ENCODE measurements at regions not wholly inside any gene's neighbourhood (a gene's known extent, or its start where the extent isn't known, plus 50 kb on each side); places are given as distances from the start of the nearest gene placed in this dataset.

GRCh38 chr15:96565266-96565665 lies 234.8 kb downstream of the NR2F2 start (continued):
- TF ChIP-seq ELF1 (tag; IDR thresholded peaks at IDR 0.05) (no peak), SMAD1 (IDR thresholded peaks at IDR 0.05; ENCODE audit: low read depth, low read length, partially characterized antibody) (no peak), CHCHD3 (CRISPR knock-in tag; IDR thresholded peaks at IDR 0.05) (no peak)
- TF ChIP-seq, protein P1, sequence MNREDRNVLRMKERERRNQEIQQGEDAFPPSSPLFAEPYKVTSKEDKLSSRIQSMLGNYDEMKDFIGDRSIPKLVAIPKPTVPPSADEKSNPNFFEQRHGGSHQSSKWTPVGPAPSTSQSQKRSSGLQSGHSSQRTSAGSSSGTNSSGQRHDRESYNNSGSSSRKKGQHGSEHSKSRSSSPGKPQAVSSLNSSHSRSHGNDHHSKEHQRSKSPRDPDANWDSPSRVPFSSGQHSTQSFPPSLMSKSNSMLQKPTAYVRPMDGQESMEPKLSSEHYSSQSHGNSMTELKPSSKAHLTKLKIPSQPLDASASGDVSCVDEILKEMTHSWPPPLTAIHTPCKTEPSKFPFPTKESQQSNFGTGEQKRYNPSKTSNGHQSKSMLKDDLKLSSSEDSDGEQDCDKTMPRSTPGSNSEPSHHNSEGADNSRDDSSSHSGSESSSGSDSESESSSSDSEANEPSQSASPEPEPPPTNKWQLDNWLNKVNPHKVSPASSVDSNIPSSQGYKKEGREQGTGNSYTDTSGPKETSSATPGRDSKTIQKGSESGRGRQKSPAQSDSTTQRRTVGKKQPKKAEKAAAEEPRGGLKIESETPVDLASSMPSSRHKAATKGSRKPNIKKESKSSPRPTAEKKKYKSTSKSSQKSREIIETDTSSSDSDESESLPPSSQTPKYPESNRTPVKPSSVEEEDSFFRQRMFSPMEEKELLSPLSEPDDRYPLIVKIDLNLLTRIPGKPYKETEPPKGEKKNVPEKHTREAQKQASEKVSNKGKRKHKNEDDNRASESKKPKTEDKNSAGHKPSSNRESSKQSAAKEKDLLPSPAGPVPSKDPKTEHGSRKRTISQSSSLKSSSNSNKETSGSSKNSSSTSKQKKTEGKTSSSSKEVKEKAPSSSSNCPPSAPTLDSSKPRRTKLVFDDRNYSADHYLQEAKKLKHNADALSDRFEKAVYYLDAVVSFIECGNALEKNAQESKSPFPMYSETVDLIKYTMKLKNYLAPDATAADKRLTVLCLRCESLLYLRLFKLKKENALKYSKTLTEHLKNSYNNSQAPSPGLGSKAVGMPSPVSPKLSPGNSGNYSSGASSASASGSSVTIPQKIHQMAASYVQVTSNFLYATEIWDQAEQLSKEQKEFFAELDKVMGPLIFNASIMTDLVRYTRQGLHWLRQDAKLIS (CRISPR knock-in tag; IDR thresholded peaks at IDR 0.05) = no peak

- Histone ChIP-seq H3K9me3 (replicated peaks; ENCODE audit: control insufficient read depth, insufficient read depth, low read depth, low read length) (no peaks in the 10 kb centered on the region), H3K27ac (ENCODE audit: extremely low read depth, low read depth, low read length) (no peak overlapping the region), H3K79me2 (ENCODE audit: control insufficient read depth, insufficient read depth, low read length) (no peaks in the 10 kb centered on the region), H2AFZ (ENCODE audit: low read depth, low read length) (no peak overlapping the region), H3K27me3 (ENCODE audit: control insufficient read depth in 2 of 2, insufficient read depth in 2 of 2, low read length in 2 of 2) (peaks cover 0 to 8% of the 10 kb centered on the region in 2 experiments; a peak in 3 of 5 replicates), H3K9me1 (ENCODE audit: control insufficient read depth, insufficient read depth, low read length) (no peaks in the 10 kb centered on the region), H3K4me1 (replicated peaks in 1 of 2; ENCODE audit: control insufficient read depth in 2 of 2, insufficient read depth in 2 of 2, low read length in 2 of 2) (no peaks in the 10 kb centered on the region; a peak in 1 of 5 replicates), H4K20me1 (replicated peaks; ENCODE audit: control insufficient read depth, insufficient read depth, low read length) (no peaks in the 10 kb centered on the region), H3K4me3 (no peak overlapping the region), H3K4me2 (ENCODE audit: insufficient read depth, low read length) (no peak overlapping the region), H3K9ac (ENCODE audit: insufficient read depth in 1 of 2, low read depth in 2 of 2, low read length in 2 of 2) (no peak overlapping the region), H3K36me3 (ENCODE audit: control insufficient read depth, insufficient read depth, low read length) (no peaks in the 10 kb centered on the region)
- BruUV-seq (replicated peaks) = no TSS peak
- CTCF ChIA-PET (ENCODE audit: low intra/inter-chr PET ratio) = no interaction called here
- ATAC-seq (no peak), DNase-seq (ENCODE audit: extremely low read depth in 1 of 4, low spot score in 3 of 4) (no peak), FAIRE-seq (no peak)
- 3% methylated on average over 10 of the region's 10 CpGs for WGBS (ENCODE audit: insufficient coverage, low coverage, missing lambda C conversion rate)
- POLR2A ChIA-PET = no interaction called here
- TF ChIP-seq YBX1 (IDR thresholded peaks at IDR 0.05) (no peak), HNRNPL (IDR thresholded peaks at IDR 0.05; ENCODE audit: low read depth, low read length) (no peak), HDAC2 (IDR thresholded peaks at IDR 0.05) (no peak), THRAP3 (IDR thresholded peaks at IDR 0.05; ENCODE audit: borderline replicate concordance) (no peak), CCAR2 (IDR thresholded peaks at IDR 0.05; ENCODE audit: low read depth, low read length) (no peak), ILK (tag; IDR thresholded peaks at IDR 0.05; ENCODE audit: borderline replicate concordance, low read depth) (no peak), NCOA2 (IDR thresholded peaks at IDR 0.05; ENCODE audit: partially characterized antibody in 2 of 2) (no peak), SOX6 (IDR thresholded peaks at IDR 0.05) (no peak), NCOA4 (IDR thresholded peaks at IDR 0.05; ENCODE audit: partially characterized antibody) (no peak), ZNF511 (CRISPR knock-in tag; IDR thresholded peaks at IDR 0.05) (no peak), RAD21 (CRISPR knock-in tag; conservative IDR thresholded peaks at IDR 0.05 in 1 of 2, IDR thresholded peaks at IDR 0.05 in 1 of 2) (no peak), CBX5 (IDR thresholded peaks at IDR 0.05; ENCODE audit: borderline replicate concordance, low read depth) (no peak), ZSCAN32 (CRISPR knock-in tag; IDR thresholded peaks at IDR 0.05) (no peak), KLF6 (CRISPR knock-in tag; IDR thresholded peaks at IDR 0.05; ENCODE audit: borderline replicate concordance) (no peak), BCL6 (CRISPR knock-in tag; IDR thresholded peaks at IDR 0.05) (no peak)
- in situ Hi-C loops (cut with MboI) = no loop called here
- intact Hi-C loops (cut with micrococcal nuclease) = no loop called here
These were observed 244.3 kb downstream of the NR2F2 start for GRCh38 chr15:96574782-96575181.

Data from K562 (cell line).